SKM-1 (cell line): ENCODE measurements at regions not wholly inside any gene's neighbourhood (a gene's known extent, or its start where the extent isn't known, plus 50 kb on each side); places are given as distances from the start of the nearest gene placed in this dataset.
A peak's percentile ranks its signal among the peaks of the same experiment; 100 is the strongest.

Experiments
- DNase-seq: peaks from one replicate; lab custom pipeline; 2025; ENCODE audit not compliant: unreplicated experiment; lab: John Stamatoyannopoulos, UW

DNA sequence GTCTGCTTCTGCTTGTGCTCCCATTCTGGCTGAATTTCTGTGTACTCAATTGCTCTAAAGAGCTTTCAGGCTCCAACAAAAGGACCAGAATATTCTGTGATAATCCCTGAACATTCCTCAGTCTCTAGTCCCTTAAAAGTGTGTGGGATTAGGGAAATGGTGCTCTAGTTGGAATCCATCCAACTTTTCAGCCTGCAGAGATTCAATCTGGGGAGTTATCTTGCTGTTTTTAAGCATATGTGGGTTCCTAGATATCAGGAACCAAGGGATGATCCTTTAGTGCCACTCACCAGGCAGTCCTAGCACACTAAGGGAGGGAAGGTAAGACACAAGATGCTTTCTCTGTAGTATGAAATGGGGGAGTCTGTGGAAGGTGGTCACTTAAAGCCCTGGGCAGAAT, 140.3 kb upstream of the SLC1A4 start:
- DNase-seq: no peak

DNA sequence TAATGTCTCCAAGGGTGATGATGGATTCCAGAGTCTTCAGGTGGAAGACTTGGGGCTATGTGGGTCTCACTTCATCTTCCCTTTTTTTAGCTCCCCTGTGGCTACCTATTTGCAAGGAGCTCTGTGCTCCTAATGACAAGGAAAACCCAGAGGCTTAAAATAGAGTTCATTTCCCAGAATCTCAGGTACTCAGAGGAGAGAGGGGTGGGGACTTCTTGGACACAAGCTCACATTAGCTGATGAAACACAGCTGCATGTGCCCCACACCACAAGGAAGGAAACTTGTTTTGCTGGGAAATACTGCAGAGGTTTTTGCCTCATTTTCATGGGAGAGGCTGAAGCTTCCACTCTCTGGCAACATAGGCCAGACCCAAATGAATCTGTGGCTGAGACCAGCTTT, 138.6 kb upstream of the SLC1A4 start:
- DNase-seq: no peak

GRCh38 chr2:64852771-64853241, 136.4 kb upstream of the SLC1A4 start:
- peak; percentile 98 for DNase-seq

DNA sequence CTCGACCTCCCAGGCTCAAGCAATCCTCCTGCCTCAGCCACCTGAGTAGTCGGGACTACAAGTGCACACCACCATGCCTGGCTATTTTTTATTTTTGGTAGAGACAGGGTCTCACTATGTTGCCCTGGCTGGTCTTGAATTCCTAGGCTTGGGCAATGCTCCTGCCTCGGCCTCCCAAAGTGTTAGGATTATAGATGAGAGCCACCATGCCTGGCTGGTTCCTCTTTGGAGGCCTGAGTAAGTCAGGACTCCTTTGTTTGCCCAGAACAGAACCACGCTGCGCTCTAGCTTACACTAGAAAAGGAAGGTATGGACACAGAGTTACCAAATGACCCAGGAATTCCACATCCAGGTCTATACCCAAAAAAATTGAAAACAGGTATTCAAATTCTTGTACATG, 135.9 kb upstream of the SLC1A4 start:
- no peak for DNase-seq

DNA sequence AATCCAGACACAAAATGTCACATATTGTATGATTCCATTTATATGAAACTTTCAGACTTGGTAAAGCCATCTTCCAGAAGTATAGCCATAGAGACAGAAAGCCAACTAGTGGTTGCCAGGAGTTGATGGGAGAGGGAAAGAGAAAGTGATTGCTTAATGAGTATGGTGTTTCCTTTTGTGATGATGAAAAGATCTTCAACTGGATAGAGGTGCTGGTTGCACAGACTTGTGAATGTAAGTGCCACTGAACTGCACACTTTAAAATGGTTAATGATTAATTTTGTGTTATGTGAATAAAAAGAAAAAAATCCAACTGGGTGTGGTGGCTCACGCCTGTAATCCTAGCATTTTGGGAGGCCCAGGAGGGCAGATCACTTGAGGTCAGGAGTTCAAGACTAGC, 135.3 kb upstream of the SLC1A4 start:
- no peak for DNase-seq

- no peak for DNase-seq
These were observed 134.4 kb upstream of the SLC1A4 start for GRCh38 chr2:64854773-64855237.

DNA sequence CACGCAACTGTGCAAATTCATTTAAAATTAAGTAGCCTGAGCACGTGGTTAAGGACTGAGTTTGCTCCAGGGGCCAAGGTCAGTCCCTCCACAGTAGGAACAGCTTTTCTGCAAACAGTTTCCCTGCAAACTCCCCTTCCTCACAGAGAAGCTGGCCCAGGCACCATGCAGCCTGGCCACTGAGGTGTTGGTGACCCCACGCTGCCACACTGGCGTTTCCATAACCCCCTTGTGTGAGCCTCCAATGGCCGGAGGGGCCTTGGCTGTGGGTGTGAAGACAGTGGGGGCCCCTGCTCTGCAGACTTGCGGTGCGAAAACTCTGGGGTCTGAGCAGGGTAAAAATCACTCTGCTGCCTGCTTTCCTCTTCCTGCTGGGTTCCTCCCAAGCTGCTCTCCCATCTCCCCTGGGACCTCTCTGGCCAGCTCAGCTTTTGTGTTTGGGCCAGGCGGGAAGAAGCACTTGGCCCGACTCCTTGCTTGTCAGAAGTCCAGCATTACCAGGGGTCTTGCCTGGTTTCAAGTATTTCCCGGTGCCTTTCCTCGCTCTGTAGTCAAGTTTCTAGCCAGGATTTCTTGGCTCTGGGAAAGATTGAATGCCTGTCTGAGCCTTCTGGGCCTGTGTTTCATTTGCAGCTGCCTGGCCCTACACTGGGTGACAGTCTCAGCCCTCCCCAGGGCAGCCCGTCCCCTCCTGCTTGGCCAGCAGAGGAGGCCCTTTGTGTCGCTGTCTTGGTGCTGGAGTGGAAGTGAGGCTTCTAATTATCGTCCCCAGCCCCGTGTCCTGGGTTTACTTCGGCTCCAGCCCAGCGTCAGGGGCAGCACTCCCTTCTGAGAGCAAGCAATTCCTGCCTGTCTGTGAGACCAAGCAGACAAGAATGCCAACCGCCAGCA, 131.4 kb upstream of the SLC1A4 start:
- no peak for DNase-seq

GRCh38 chr2:64858541-64859311, 130.5 kb upstream of the SLC1A4 start:
- peak; percentile 58 for DNase-seq

DNA sequence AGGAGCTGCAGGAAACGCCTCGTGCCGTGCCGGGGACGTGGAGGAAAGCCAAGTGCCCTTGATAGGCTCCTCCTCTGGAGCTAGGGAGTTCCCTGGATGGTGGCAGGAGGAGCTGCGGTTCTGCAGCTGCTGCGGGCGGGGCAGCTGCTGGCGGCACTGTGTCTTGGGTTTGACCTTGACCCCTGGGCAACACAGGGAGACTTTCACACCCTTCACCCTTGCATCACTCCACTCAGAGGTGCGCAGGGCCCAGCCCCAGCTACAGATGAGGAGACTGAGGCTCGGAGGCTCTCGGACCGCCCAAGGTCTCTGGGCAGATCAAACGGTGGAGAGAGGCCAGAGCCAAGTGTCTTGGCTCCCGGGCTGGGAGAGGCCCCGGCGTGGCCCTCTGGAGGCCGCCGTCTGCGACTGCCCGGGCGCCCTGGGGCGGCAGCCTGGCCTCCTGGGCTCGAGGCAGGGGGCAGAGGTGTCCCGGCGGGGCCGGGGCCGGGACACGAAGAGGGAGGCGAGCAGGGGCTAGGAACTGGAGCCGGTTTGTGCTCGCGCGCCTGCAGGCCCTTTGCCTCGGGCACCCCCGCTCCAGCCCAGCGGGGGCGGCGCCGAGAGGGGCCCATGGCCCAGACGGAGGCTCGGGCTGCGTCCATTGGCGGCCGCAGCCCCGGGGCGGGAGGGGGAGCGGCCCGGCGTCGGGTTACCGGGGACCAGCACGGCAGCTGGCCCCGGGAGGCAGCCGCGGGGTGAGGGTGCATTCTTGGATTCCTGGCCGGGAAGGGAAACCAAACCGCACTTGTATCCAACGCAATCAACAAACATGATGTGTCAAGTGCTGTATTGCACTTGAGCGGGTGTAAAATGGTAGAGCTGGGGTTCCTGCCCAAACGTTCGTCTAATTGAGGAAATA, 129.6 kb upstream of the SLC1A4 start:
- DNase-seq: peak; percentile 53

- no peak for DNase-seq
These were observed 128.8 kb upstream of the SLC1A4 start for GRCh38 chr2:64860276-64860885.

GRCh38 chr2:64860936-64861335, 128.3 kb upstream of the SLC1A4 start:
- no peak for DNase-seq

- no peak for DNase-seq
These were observed 127.5 kb upstream of the SLC1A4 start for GRCh38 chr2:64861452-64862397.

- DNase-seq: peak; percentile 40
These were observed 126.6 kb upstream of the SLC1A4 start for GRCh38 chr2:64862623-64863022.

DNA sequence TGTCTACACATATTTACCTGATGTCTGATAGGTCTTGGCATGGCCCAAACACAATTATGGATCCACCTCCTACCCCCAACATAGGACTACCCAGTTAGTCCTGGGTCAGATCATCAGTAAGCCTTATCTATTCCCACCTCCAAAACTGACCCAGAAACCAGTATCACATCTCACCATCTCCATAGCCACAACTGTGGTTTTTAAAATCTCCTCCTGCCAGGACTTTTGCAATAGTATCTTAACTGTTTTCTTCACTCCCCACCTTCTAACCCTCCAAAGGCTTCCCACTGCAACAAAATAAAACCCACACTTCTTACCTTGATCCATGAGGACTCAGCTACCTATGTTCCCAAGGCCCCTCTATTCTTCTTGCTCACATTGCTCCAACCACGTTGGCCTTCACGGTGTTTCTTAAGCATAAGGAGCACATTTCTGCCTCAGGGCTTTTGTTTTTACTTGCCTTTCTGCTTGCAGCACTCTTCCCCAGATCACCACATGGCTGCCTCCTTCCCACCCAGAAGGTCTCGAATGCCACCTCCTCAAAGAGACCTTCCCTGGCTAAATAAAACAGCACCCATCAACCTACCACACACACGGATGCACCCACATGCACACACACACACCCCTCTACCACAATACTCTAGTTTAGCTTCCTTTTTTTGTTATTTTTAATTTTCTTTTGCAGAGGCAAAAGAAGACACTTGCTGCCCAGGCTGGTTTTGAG, 125.9 kb upstream of the SLC1A4 start:
- no peak for DNase-seq

- DNase-seq: no peak
These were observed 123.9 kb upstream of the SLC1A4 start for GRCh38 chr2:64865073-64865830.

- no peak for DNase-seq
These were observed 123.3 kb upstream of the SLC1A4 start for GRCh38 chr2:64865831-64866345.

DNA sequence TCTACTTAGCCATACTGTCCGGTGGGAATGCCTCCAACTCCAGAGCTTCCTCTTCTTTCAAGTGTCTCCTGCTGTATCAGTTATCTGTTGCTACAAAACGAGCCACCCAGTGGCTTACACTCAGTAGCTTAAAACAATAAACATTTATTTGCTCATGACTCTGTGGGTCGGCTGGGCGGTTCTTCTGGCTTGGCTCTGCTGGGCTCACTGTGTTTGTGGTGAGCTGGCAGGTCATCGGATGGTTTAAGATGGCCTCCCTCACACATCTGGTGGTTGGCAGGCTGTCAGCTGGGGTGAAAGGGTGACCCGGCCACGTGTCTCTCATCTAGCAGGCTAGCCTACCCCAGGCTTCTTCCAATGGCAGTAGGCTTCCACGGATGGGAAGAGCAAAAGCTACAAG, 122.4 kb upstream of the SLC1A4 start:
- no peak for DNase-seq
